H1 (cell line): ENCODE measurements at regions not wholly inside any gene's neighbourhood (a gene's known extent, or its start where the extent isn't known, plus 50 kb on each side); places are given as distances from the start of the nearest gene placed in this dataset.

ENCODE experiments used
- BRCA1 ChIP-seq: IDR thresholded peaks from 2 replicates; pipeline ENCODE4 v1.6.1; 2012; ENCODE audit warnings: low read depth, low read length, improper control_type of control experiment
- TF ChIP-seq, protein P1 (sequence below): fragments of 300-600 bp; sonication (generic); IDR thresholded peaks from 2 replicates; pipeline ENCODE4 v1.7.1; 2012; ENCODE audit warnings: low read length, moderate library complexity, mild to moderate bottlenecking, inconsistent platforms; ENCODE audit not compliant: insufficient replicate concordance

DNA sequence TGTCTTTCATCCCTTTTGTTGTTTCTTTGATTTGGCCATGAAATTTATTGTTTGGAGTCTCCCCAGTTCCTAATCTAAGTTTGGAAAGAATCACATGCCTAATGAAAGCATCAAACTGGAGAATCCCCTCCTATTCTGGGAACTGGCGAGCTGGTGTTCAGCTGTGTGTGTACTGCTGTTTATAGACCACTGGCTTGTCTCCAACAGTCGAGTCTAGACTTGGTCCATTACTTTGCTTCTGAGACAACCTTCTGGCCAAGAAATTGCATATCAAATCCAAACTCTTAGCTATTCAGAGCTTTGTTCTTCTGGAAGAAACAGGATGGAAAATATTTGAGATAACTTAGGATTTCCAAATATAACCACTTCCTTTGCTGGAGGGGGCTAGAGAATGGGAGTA lies 111.5 kb upstream of the THSD7B start (continued):
- TF ChIP-seq, protein P1, sequence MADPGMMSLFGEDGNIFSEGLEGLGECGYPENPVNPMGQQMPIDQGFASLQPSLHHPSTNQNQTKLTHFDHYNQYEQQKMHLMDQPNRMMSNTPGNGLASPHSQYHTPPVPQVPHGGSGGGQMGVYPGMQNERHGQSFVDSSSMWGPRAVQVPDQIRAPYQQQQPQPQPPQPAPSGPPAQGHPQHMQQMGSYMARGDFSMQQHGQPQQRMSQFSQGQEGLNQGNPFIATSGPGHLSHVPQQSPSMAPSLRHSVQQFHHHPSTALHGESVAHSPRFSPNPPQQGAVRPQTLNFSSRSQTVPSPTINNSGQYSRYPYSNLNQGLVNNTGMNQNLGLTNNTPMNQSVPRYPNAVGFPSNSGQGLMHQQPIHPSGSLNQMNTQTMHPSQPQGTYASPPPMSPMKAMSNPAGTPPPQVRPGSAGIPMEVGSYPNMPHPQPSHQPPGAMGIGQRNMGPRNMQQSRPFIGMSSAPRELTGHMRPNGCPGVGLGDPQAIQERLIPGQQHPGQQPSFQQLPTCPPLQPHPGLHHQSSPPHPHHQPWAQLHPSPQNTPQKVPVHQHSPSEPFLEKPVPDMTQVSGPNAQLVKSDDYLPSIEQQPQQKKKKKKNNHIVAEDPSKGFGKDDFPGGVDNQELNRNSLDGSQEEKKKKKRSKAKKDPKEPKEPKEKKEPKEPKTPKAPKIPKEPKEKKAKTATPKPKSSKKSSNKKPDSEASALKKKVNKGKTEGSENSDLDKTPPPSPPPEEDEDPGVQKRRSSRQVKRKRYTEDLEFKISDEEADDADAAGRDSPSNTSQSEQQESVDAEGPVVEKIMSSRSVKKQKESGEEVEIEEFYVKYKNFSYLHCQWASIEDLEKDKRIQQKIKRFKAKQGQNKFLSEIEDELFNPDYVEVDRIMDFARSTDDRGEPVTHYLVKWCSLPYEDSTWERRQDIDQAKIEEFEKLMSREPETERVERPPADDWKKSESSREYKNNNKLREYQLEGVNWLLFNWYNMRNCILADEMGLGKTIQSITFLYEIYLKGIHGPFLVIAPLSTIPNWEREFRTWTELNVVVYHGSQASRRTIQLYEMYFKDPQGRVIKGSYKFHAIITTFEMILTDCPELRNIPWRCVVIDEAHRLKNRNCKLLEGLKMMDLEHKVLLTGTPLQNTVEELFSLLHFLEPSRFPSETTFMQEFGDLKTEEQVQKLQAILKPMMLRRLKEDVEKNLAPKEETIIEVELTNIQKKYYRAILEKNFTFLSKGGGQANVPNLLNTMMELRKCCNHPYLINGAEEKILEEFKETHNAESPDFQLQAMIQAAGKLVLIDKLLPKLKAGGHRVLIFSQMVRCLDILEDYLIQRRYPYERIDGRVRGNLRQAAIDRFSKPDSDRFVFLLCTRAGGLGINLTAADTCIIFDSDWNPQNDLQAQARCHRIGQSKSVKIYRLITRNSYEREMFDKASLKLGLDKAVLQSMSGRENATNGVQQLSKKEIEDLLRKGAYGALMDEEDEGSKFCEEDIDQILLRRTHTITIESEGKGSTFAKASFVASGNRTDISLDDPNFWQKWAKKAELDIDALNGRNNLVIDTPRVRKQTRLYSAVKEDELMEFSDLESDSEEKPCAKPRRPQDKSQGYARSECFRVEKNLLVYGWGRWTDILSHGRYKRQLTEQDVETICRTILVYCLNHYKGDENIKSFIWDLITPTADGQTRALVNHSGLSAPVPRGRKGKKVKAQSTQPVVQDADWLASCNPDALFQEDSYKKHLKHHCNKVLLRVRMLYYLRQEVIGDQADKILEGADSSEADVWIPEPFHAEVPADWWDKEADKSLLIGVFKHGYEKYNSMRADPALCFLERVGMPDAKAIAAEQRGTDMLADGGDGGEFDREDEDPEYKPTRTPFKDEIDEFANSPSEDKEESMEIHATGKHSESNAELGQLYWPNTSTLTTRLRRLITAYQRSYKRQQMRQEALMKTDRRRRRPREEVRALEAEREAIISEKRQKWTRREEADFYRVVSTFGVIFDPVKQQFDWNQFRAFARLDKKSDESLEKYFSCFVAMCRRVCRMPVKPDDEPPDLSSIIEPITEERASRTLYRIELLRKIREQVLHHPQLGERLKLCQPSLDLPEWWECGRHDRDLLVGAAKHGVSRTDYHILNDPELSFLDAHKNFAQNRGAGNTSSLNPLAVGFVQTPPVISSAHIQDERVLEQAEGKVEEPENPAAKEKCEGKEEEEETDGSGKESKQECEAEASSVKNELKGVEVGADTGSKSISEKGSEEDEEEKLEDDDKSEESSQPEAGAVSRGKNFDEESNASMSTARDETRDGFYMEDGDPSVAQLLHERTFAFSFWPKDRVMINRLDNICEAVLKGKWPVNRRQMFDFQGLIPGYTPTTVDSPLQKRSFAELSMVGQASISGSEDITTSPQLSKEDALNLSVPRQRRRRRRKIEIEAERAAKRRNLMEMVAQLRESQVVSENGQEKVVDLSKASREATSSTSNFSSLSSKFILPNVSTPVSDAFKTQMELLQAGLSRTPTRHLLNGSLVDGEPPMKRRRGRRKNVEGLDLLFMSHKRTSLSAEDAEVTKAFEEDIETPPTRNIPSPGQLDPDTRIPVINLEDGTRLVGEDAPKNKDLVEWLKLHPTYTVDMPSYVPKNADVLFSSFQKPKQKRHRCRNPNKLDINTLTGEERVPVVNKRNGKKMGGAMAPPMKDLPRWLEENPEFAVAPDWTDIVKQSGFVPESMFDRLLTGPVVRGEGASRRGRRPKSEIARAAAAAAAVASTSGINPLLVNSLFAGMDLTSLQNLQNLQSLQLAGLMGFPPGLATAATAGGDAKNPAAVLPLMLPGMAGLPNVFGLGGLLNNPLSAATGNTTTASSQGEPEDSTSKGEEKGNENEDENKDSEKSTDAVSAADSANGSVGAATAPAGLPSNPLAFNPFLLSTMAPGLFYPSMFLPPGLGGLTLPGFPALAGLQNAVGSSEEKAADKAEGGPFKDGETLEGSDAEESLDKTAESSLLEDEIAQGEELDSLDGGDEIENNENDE: no peak
- TF ChIP-seq BRCA1: no peak
